K562 (cell line): ENCODE measurements at regions not wholly inside any gene's neighbourhood (a gene's known extent, or its start where the extent isn't known, plus 50 kb on each side); places are given as distances from the start of the nearest gene placed in this dataset.

ENCODE experiments used
- ATAC-seq: fragments of 200-7000 bp; cut with Tn5 transposase; 3 replicates; pipeline ENCODE4 v1.9.1; 2020; ENCODE audit warnings: moderate library complexity
- BruUV-seq: library from RNA; stranded (reverse); fragments of 400-500 nt; replicated peaks from 2 replicates; lab custom pipeline; 2021; lab: Mats Ljungman, UMichigan
- CTCF ChIA-PET: fragments of 300-600 bp; formaldehyde crosslinking; extraction: SDS; loops from one replicate; lab custom pipeline; 2021; ENCODE audit warnings: low intra/inter-chr PET ratio; lab: Yijun Ruan, JAX
- POLR2A ChIA-PET: fragments of 300-600, 350-650 bp; sonication (Branson Sonifier 250); formaldehyde crosslinking; extraction: SDS; loops from one replicate; lab custom pipeline; 2021; ENCODE audit warnings: antibody characterized with exemption, inconsistent platforms; lab: Yijun Ruan, JAX
- DNase-seq, 4 experiments: peaks; one replicate each; pipeline versions ENCODE4 v3.0.0 to v3.0.0-alpha.2; 2011 to 2018; ENCODE audit warnings: low spot score in 3 of 4, mixed read lengths in 3 of 4; ENCODE audit errors: extremely low read depth in 1 of 4
- FAIRE-seq: peaks from 2 replicates; lab custom pipeline; 2011; peaks lifted over from hg19 to GRCh38; lab: Jason Lieb, UNC
- H2AFZ ChIP-seq: 2 replicates; pipeline ENCODE4 v1.6.0; 2011; ENCODE audit warnings: low read depth, low read length, control low read depth, inconsistent platforms
- H3K27ac ChIP-seq: fragments of 200-600 bp; 3 replicates; pipeline ENCODE4 v1.8.0; 2011; ENCODE audit warnings: low read depth, mild to moderate bottlenecking, control low read depth, inconsistent platforms, low read length, moderate library complexity, mixed read lengths; ENCODE audit errors: extremely low read depth
- H3K27me3 ChIP-seq, 2 experiments: fragments of 300-600 bp in 1 of 2; 2 replicates in 1 of 2; 3 replicates in 1 of 2; pipeline versions ENCODE4 v1.6.0 to v1.8.0; 2011; ENCODE audit warnings: inconsistent platforms in 2 of 2, low read length in 2 of 2, mild to moderate bottlenecking in 1 of 2, mixed read lengths in 1 of 2, moderate library complexity in 1 of 2; ENCODE audit not compliant: control insufficient read depth in 2 of 2, insufficient read depth in 2 of 2
- H3K36me3 ChIP-seq: fragments of 300-600 bp; 3 replicates; pipeline ENCODE4 v1.8.0; 2011; ENCODE audit warnings: mild to moderate bottlenecking, low read length, inconsistent platforms; ENCODE audit not compliant: control insufficient read depth, insufficient read depth
- H3K4me1 ChIP-seq, 2 experiments: fragments of 200-600 bp in 1 of 2; replicated peaks in 1 of 2; 2 replicates in 1 of 2; 3 replicates in 1 of 2; pipeline versions ENCODE4 v1.5.1 to v1.8.0; 2011; ENCODE audit warnings: inconsistent platforms in 2 of 2, low read length in 2 of 2, mild to moderate bottlenecking in 1 of 2, mixed read lengths in 1 of 2, moderate library complexity in 1 of 2; ENCODE audit not compliant: control insufficient read depth in 2 of 2, insufficient read depth in 2 of 2
- H3K4me2 ChIP-seq: 2 replicates; pipeline ENCODE4 v1.6.1; 2011; ENCODE audit warnings: low read length, control low read depth, inconsistent platforms, mixed read lengths; ENCODE audit not compliant: insufficient read depth
- H3K4me3 ChIP-seq: fragments of 200-600 bp; sonication (generic), shearing (Covaris generic); 2 replicates; pipeline ENCODE4 v1.5.1; 2016; ENCODE audit warnings: control low read depth, inconsistent platforms
- H3K79me2 ChIP-seq: fragments of 200-600 bp; 3 replicates; pipeline ENCODE4 v1.8.0; 2011; ENCODE audit warnings: low read length, inconsistent platforms; ENCODE audit not compliant: control insufficient read depth, insufficient read depth
- H3K9ac ChIP-seq, 2 experiments: 2 replicates each; pipeline versions ENCODE4 v1.6.0 to v1.6.1; 2011; ENCODE audit warnings: low read depth in 2 of 2, low read length in 2 of 2, control low read depth in 1 of 2, inconsistent platforms in 1 of 2, mild to moderate bottlenecking in 1 of 2, mixed read lengths in 1 of 2; ENCODE audit not compliant: insufficient read depth in 1 of 2
- H3K9me1 ChIP-seq: one replicate; pipeline ENCODE4 v1.6.0; 2011; ENCODE audit warnings: inconsistent platforms, mild to moderate bottlenecking, low read length, moderate library complexity; ENCODE audit not compliant: control insufficient read depth, insufficient read depth
- H3K9me3 ChIP-seq: replicated peaks from 2 replicates; pipeline ENCODE4 v1.5.1; 2011; ENCODE audit warnings: low read depth, low read length, inconsistent platforms; ENCODE audit not compliant: control insufficient read depth, insufficient read depth
- H4K20me1 ChIP-seq: replicated peaks from 2 replicates; pipeline ENCODE4 v1.6.1; 2011; ENCODE audit warnings: low read length, inconsistent platforms, mixed read lengths; ENCODE audit not compliant: control insufficient read depth, insufficient read depth
- ARNT ChIP-seq, 2 experiments: fragments of 450-650 bp; IDR thresholded peaks; 2 replicates each; pipeline ENCODE4 v1.6.1; 2016; ENCODE audit warnings: mild to moderate bottlenecking in 1 of 2
- DIDO1 ChIP-seq: fragments of 450-650 bp; IDR thresholded peaks from 2 replicates; pipeline ENCODE4 v1.6.1; 2016; ENCODE audit warnings: low read depth, missing biosample characterization, missing genetic modification characterization
- ETV6 ChIP-seq, 3 experiments: fragments of 150-350 bp in 1 of 3; sonication (generic) in 1 of 3; formaldehyde crosslinking in 1 of 3; IDR thresholded peaks; 2 replicates each; pipeline versions ENCODE4 v1.6.1 to v1.8.0; 2014 to 2022; ENCODE audit warnings: borderline replicate concordance in 2 of 3, low read depth in 2 of 3, antibody characterized with exemption in 1 of 3, low read length in 1 of 3, mild to moderate bottlenecking in 1 of 3, missing genetic modification reagents in 1 of 3
- IRF2 ChIP-seq: sonication (generic); formaldehyde crosslinking; IDR thresholded peaks from 2 replicates; pipeline ENCODE4 v1.8.1; 2022; ENCODE audit warnings: mild to moderate bottlenecking, missing genetic modification reagents
- MECOM ChIP-seq: fragments of 250-450 bp; sonication (Bioruptor Pico); IDR thresholded peaks from 2 replicates; pipeline ENCODE4 v1.8.0; 2022; ENCODE audit warnings: inconsistent platforms
- MEF2A ChIP-seq: IDR thresholded peaks from 2 replicates; pipeline ENCODE4 v1.6.1; 2011; ENCODE audit warnings: low read depth, mild to moderate bottlenecking, low read length, moderate library complexity; ENCODE audit not compliant: control insufficient read depth
- MTA2 ChIP-seq: fragments of 450-650 bp; IDR thresholded peaks from 2 replicates; pipeline ENCODE4 v1.6.1; 2016; ENCODE audit warnings: low read depth
- PHF8 ChIP-seq: fragments of 200-600 bp; sonication (generic); IDR thresholded peaks from 2 replicates; pipeline ENCODE4 v1.6.1; 2012; ENCODE audit warnings: mixed run types, mild to moderate bottlenecking, inconsistent platforms, low read length, moderate library complexity, borderline replicate concordance
- RBM14 ChIP-seq: fragments of 200-400 bp; formaldehyde crosslinking; IDR thresholded peaks from 2 replicates; pipeline ENCODE4 v1.6.1; 2018; ENCODE audit warnings: low read depth, mild to moderate bottlenecking, low read length, moderate library complexity, borderline replicate concordance; ENCODE audit not compliant: insufficient read depth
- RNF2 ChIP-seq: sonication (generic); IDR thresholded peaks from 2 replicates; pipeline ENCODE4 v1.6.1; 2016
- SREBF2 ChIP-seq: sonication (generic); formaldehyde crosslinking; IDR thresholded peaks from 2 replicates; pipeline ENCODE4 v1.4.0; 2020; ENCODE audit warnings: mild to moderate bottlenecking, missing genetic modification reagents
- TCFL5 ChIP-seq: fragments of 250-450 bp; sonication (Bioruptor Pico); conservative IDR thresholded peaks from 2 replicates; pipeline ENCODE4 v1.6.1; 2021; ENCODE audit warnings: mild to moderate bottlenecking, moderate library complexity, matching md5 sums
- ZBTB8A ChIP-seq: fragments of 450-650 bp; IDR thresholded peaks from 2 replicates; pipeline ENCODE4 v1.6.1; 2018; ENCODE audit warnings: mild to moderate bottlenecking, moderate library complexity; ENCODE audit not compliant: partially characterized antibody
- ZC3H4 ChIP-seq: sonication (generic); formaldehyde crosslinking; IDR thresholded peaks from 2 replicates; pipeline ENCODE4 v1.9.0; 2021; ENCODE audit warnings: missing genetic modification reagents, borderline replicate concordance
- WGBS: fragments of 100-300 bp; shearing (Covaris generic); methylation state at CpG from one replicate; pipeline ENCODE4 v1.1.6; 2016; ENCODE audit warnings: low coverage, mixed read lengths; ENCODE audit not compliant: insufficient coverage; ENCODE audit errors: missing lambda C conversion rate; 5-methylcytosine and 5-hydroxymethylcytosine counted together
- in situ Hi-C: fragments of 300-500 bp; cut with MboI; formaldehyde crosslinking; loops from 4 replicates; pipeline ENCODE4 v1.15.0; 2018; ENCODE audit warnings: inconsistent platforms, mixed read lengths
- intact Hi-C: fragments of 100-400 bp; cut with micrococcal nuclease; formaldehyde crosslinking; loops from 2 replicates; pipeline ENCODE4 v1.14.2; 2022
- TF ChIP-seq, protein P1 (sequence below), 2 experiments: fragments of 200-800 bp in 1 of 2; sonication (Bioruptor generic) in 1 of 2; sonication (generic) in 1 of 2; formaldehyde crosslinking in 1 of 2; IDR thresholded peaks in 1 of 2; conservative IDR thresholded peaks in 1 of 2; 2 replicates each; pipeline versions ENCODE4 v1.5.0 to v1.6.1; 2016 to 2020; ENCODE audit warnings: missing compliant biosample characterization in 1 of 2, missing genetic modification characterization in 1 of 2, missing genetic modification reagents in 1 of 2
- TF ChIP-seq, protein P2 (sequence below): sonication (generic); formaldehyde crosslinking; IDR thresholded peaks from 2 replicates; pipeline ENCODE4 v1.8.0; 2023; ENCODE audit warnings: mild to moderate bottlenecking, missing genetic modification reagents
- TF ChIP-seq, protein P3 (sequence below): sonication (generic); formaldehyde crosslinking; IDR thresholded peaks from 2 replicates; pipeline ENCODE4 v1.8.1; 2023; ENCODE audit warnings: mild to moderate bottlenecking, missing genetic modification reagents

DNA sequence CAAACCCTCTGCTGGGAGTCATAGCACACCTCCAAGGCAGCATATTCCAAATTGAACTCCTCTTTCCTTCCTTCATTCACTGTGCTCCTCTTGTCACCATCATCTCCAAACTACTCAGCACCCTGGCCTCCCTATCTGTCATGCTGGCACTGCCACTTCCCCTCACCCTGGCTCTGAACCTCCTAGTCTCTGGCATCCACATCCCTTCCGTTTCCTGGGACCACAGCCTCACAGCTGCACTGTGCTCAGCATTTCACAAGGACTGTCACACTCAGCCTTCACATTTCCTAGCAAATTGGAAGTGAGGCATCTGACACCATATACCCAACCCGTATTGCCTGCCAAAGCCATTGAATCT, 124.7 kb downstream of the WDR11 start:
- no peak for TF ChIP-seq ETV6 (IDR thresholded peaks at IDR 0.05; ENCODE audit: borderline replicate concordance in 1 of 2, low read depth in 2 of 2, low read length in 1 of 2)
- no peak for TF ChIP-seq ETV6 (CRISPR knock-in tag; IDR thresholded peaks at IDR 0.05; ENCODE audit: borderline replicate concordance)
- no peak for TF ChIP-seq SREBF2 (CRISPR knock-in tag)
- no peak for TF ChIP-seq DIDO1 (tag)
- no peak for TF ChIP-seq RNF2
- TF ChIP-seq TCFL5 (CRISPR knock-in tag): no peak
- no peak for TF ChIP-seq ZC3H4 (CRISPR knock-in tag)
- no peak for TF ChIP-seq ZBTB8A
- TF ChIP-seq, protein P1, sequence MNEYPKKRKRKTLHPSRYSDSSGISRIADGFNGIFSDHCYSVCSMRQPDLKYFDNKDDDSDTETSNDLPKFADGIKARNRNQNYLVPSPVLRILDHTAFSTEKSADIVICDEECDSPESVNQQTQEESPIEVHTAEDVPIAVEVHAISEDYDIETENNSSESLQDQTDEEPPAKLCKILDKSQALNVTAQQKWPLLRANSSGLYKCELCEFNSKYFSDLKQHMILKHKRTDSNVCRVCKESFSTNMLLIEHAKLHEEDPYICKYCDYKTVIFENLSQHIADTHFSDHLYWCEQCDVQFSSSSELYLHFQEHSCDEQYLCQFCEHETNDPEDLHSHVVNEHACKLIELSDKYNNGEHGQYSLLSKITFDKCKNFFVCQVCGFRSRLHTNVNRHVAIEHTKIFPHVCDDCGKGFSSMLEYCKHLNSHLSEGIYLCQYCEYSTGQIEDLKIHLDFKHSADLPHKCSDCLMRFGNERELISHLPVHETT (CRISPR knock-in tag; conservative IDR thresholded peaks at IDR 0.05 in 1 of 2, IDR thresholded peaks at IDR 0.05 in 1 of 2): no peak
- no peak for TF ChIP-seq MTA2
- TF ChIP-seq, protein P2, sequence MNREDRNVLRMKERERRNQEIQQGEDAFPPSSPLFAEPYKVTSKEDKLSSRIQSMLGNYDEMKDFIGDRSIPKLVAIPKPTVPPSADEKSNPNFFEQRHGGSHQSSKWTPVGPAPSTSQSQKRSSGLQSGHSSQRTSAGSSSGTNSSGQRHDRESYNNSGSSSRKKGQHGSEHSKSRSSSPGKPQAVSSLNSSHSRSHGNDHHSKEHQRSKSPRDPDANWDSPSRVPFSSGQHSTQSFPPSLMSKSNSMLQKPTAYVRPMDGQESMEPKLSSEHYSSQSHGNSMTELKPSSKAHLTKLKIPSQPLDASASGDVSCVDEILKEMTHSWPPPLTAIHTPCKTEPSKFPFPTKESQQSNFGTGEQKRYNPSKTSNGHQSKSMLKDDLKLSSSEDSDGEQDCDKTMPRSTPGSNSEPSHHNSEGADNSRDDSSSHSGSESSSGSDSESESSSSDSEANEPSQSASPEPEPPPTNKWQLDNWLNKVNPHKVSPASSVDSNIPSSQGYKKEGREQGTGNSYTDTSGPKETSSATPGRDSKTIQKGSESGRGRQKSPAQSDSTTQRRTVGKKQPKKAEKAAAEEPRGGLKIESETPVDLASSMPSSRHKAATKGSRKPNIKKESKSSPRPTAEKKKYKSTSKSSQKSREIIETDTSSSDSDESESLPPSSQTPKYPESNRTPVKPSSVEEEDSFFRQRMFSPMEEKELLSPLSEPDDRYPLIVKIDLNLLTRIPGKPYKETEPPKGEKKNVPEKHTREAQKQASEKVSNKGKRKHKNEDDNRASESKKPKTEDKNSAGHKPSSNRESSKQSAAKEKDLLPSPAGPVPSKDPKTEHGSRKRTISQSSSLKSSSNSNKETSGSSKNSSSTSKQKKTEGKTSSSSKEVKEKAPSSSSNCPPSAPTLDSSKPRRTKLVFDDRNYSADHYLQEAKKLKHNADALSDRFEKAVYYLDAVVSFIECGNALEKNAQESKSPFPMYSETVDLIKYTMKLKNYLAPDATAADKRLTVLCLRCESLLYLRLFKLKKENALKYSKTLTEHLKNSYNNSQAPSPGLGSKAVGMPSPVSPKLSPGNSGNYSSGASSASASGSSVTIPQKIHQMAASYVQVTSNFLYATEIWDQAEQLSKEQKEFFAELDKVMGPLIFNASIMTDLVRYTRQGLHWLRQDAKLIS (CRISPR knock-in tag): no peak
- no peak for TF ChIP-seq MEF2A
- TF ChIP-seq, protein P3, sequence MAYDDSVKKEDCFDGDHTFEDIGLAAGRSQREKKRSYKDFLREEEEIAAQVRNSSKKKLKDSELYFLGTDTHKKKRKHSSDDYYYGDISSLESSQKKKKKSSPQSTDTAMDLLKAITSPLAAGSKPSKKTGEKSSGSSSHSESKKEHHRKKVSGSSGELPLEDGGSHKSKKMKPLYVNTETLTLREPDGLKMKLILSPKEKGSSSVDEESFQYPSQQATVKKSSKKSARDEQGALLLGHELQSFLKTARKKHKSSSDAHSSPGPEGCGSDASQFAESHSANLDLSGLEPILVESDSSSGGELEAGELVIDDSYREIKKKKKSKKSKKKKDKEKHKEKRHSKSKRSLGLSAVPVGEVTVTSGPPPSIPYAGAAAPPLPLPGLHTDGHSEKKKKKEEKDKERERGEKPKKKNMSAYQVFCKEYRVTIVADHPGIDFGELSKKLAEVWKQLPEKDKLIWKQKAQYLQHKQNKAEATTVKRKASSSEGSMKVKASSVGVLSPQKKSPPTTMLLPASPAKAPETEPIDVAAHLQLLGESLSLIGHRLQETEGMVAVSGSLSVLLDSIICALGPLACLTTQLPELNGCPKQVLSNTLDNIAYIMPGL (CRISPR knock-in tag): no peak
- no peak for TF ChIP-seq ARNT (IDR thresholded peaks at IDR 0.05)
- TF ChIP-seq IRF2: no peak
- no peak for TF ChIP-seq RBM14
- no peak for TF ChIP-seq PHF8
- no peak for TF ChIP-seq MECOM (CRISPR knock-in tag)
- no TSS peak for BruUV-seq
- H2AFZ ChIP-seq: no peak overlapping the region
- intact Hi-C loops: no loop called here
- POLR2A ChIA-PET: no interaction called here
- no peak overlapping the region for H3K9ac ChIP-seq
- no peaks in the 10 kb centered on the region for H3K9me1 ChIP-seq
- ATAC-seq: no peak
- H3K4me1 ChIP-seq: peaks cover 0 to 5% of the 10 kb centered on the region in 2 experiments; a peak in 2 of 5 replicates
- no peaks in the 10 kb centered on the region for H3K79me2 ChIP-seq
- no peak for FAIRE-seq
- no peaks in the 10 kb centered on the region for H3K36me3 ChIP-seq
- no peak for DNase-seq
- peaks cover 0 to 14% of the 10 kb centered on the region in 2 experiments; a peak in 3 of 5 replicates for H3K27me3 ChIP-seq
- H3K27ac ChIP-seq: no peak overlapping the region
- CTCF ChIA-PET: no interaction called here
- H3K4me2 ChIP-seq: no peak overlapping the region
- H3K9me3 ChIP-seq: no peaks in the 10 kb centered on the region
- in situ Hi-C loops: no loop called here
- no peaks in the 10 kb centered on the region for H4K20me1 ChIP-seq
- no peak overlapping the region for H3K4me3 ChIP-seq
- WGBS: 0% methylated on average over 2 of the region's 2 CpGs
